GM12878 (cell line): ENCODE measurements at regions not wholly inside any gene's neighbourhood (a gene's known extent, or its start where the extent isn't known, plus 50 kb on each side); places are given as distances from the start of the nearest gene placed in this dataset.

Source experiments
- ATAC-seq: fragments of 200-7000 bp; cut with Tn5 transposase; 3 replicates; pipeline ENCODE4 v1.9.1; 2020; ENCODE audit warnings: mild to moderate bottlenecking, moderate library complexity
- BruUV-seq: library from RNA; stranded (reverse); fragments of 400-500 nt; replicated peaks from 2 replicates; lab custom pipeline; 2021; lab: Mats Ljungman, UMichigan
- CTCF ChIA-PET: fragments of 300-600 bp; sonication (Branson Sonifier 250); formaldehyde crosslinking; extraction: SDS; loops from one replicate; lab custom pipeline; 2021; ENCODE audit warnings: inconsistent platforms; lab: Yijun Ruan, JAX
- POLR2A ChIA-PET: fragments of 350-600 bp; formaldehyde crosslinking; extraction: SDS; loops from one replicate; lab custom pipeline; 2021; ENCODE audit warnings: inconsistent platforms; lab: Charles Lee
- RAD21 ChIA-PET: fragments of 300-600 bp; sonication (Branson Sonifier 250); formaldehyde crosslinking; loops from one replicate; lab custom pipeline; 2023; ENCODE audit warnings: antibody characterized with exemption; ENCODE audit not compliant: unreplicated experiment; lab: Charles Lee
- SMC1A ChIA-PET: fragments of 300-600 bp; sonication (Branson Sonifier 250); formaldehyde crosslinking; loops from one replicate; lab custom pipeline; 2023; ENCODE audit not compliant: unreplicated experiment, uncharacterized antibody; lab: Charles Lee
- DNase-seq: peaks from one replicate; pipeline ENCODE4 v3.0.0-alpha.2; 2011; ENCODE audit warnings: low read depth, low spot score
- FAIRE-seq: peaks from 3 replicates; lab custom pipeline; 2011; peaks lifted over from hg19 to GRCh38; lab: Jason Lieb, UNC
- H2AFZ ChIP-seq: 2 replicates; pipeline ENCODE4 v1.6.0; 2011; ENCODE audit warnings: low read depth, low read length, control low read depth; ENCODE audit not compliant: control insufficient read depth
- H3K27ac ChIP-seq: 2 replicates; pipeline ENCODE4 v1.5.1; 2011; ENCODE audit warnings: control low read depth; ENCODE audit not compliant: control insufficient read depth, insufficient read depth
- H3K27me3 ChIP-seq, 2 experiments: replicated peaks in 1 of 2; 2 replicates each; pipeline versions ENCODE4 v1.6.0 to v1.6.1; 2011; ENCODE audit warnings: low read length in 1 of 2; ENCODE audit not compliant: control insufficient read depth in 2 of 2, insufficient read depth in 2 of 2
- H3K36me3 ChIP-seq, 2 experiments: 2 replicates each; pipeline ENCODE4 v1.5.1; 2011; ENCODE audit warnings: low read length in 1 of 2; ENCODE audit not compliant: control insufficient read depth in 2 of 2, insufficient read depth in 2 of 2
- H3K4me1 ChIP-seq: 2 replicates; pipeline ENCODE4 v1.6.1; 2011; ENCODE audit warnings: mild to moderate bottlenecking, low read length, moderate library complexity, mixed read lengths; ENCODE audit not compliant: control insufficient read depth, insufficient read depth
- H3K4me2 ChIP-seq: 2 replicates; pipeline ENCODE4 v1.6.0; 2011; ENCODE audit warnings: control low read depth; ENCODE audit not compliant: control insufficient read depth, insufficient read depth
- H3K4me3 ChIP-seq: fragments of 200-600 bp; sonication (generic); 2 replicates; pipeline ENCODE4 v1.5.1; 2016
- H3K79me2 ChIP-seq: 2 replicates; pipeline ENCODE4 v1.6.0; 2011; ENCODE audit warnings: low read length; ENCODE audit not compliant: control insufficient read depth, insufficient read depth
- H3K9ac ChIP-seq: 2 replicates; pipeline ENCODE4 v1.8.0; 2011; ENCODE audit warnings: low read length, control low read depth, mixed read lengths; ENCODE audit not compliant: control insufficient read depth, insufficient read depth
- H3K9me3 ChIP-seq: replicated peaks from 3 replicates; pipeline ENCODE4 v1.5.1; 2011; ENCODE audit warnings: mild to moderate bottlenecking, low read length; ENCODE audit not compliant: control insufficient read depth, insufficient read depth
- H4K20me1 ChIP-seq: 2 replicates; pipeline ENCODE4 v1.6.0; 2011; ENCODE audit not compliant: control insufficient read depth, insufficient read depth
- ATF7 ChIP-seq: fragments of 450-650 bp; IDR thresholded peaks from 2 replicates; pipeline ENCODE4 v1.6.1; 2016; ENCODE audit warnings: low read depth, mild to moderate bottlenecking
- CREB1 ChIP-seq: IDR thresholded peaks from 2 replicates; pipeline ENCODE4 v1.6.1; 2012; ENCODE audit warnings: low read depth, mild to moderate bottlenecking, inconsistent platforms
- DPF2 ChIP-seq: fragments of 450-650 bp; IDR thresholded peaks from 2 replicates; pipeline ENCODE4 v1.6.1; 2017; ENCODE audit warnings: mild to moderate bottlenecking
- HDAC6 ChIP-seq: fragments of 200-600 bp; sonication (generic); IDR thresholded peaks from one replicate; pipeline ENCODE4 v1.8.0; 2017; ENCODE audit warnings: antibody characterized with exemption; ENCODE audit not compliant: unreplicated experiment
- KDM1A ChIP-seq: fragments of 200-600 bp; sonication (generic); IDR thresholded peaks from 2 replicates; pipeline ENCODE4 v1.6.1; 2016; ENCODE audit warnings: borderline replicate concordance
- MTA2 ChIP-seq: fragments of 450-650 bp; IDR thresholded peaks from 2 replicates; pipeline ENCODE4 v1.6.1; 2016; ENCODE audit warnings: low read depth, mild to moderate bottlenecking, moderate library complexity
- MYB ChIP-seq: fragments of 150-350 bp; IDR thresholded peaks from 2 replicates; pipeline ENCODE4 v1.6.1; 2014; ENCODE audit warnings: mild to moderate bottlenecking, low read depth, low read length, borderline replicate concordance
- NBN ChIP-seq: fragments of 450-650 bp; IDR thresholded peaks from 2 replicates; pipeline ENCODE4 v1.6.1; 2016
- NFIC ChIP-seq: IDR thresholded peaks from 2 replicates; pipeline ENCODE4 v1.6.1; 2012; ENCODE audit warnings: low read depth, mild to moderate bottlenecking, inconsistent platforms, low read length, moderate library complexity
- NR2F1 ChIP-seq: fragments of 450-650 bp; conservative IDR thresholded peaks from 2 replicates; pipeline ENCODE4 v1.6.1; 2017; ENCODE audit warnings: mild to moderate bottlenecking
- SREBF1 ChIP-seq: IDR thresholded peaks from 2 replicates; pipeline ENCODE4 v1.6.1; 2012; ENCODE audit warnings: mild to moderate bottlenecking, low read length
- STAT1 ChIP-seq: fragments of 450-650 bp; conservative IDR thresholded peaks from 2 replicates; pipeline ENCODE4 v1.6.1; 2014; ENCODE audit warnings: antibody characterized with exemption, mild to moderate bottlenecking
- STAT3 ChIP-seq: IDR thresholded peaks from 2 replicates; pipeline ENCODE4 v1.6.1; 2011; ENCODE audit warnings: low read depth, low read length, improper control_type of control experiment
- TCF12 ChIP-seq: IDR thresholded peaks from 2 replicates; pipeline ENCODE4 v1.6.1; 2011; ENCODE audit warnings: low read depth, mild to moderate bottlenecking, low read length
- TCF7 ChIP-seq: IDR thresholded peaks from 2 replicates; pipeline ENCODE4 v1.6.1; 2014; ENCODE audit warnings: antibody characterized with exemption, borderline replicate concordance
- USF2 ChIP-seq: IDR thresholded peaks from 2 replicates; pipeline ENCODE4 v1.6.1; 2011; ENCODE audit warnings: low read depth, low read length, improper control_type of control experiment, borderline replicate concordance
- ZBTB40 ChIP-seq: fragments of 450-650 bp; IDR thresholded peaks from 2 replicates; pipeline ENCODE4 v1.6.1; 2016; ENCODE audit warnings: mild to moderate bottlenecking, moderate library complexity, borderline replicate concordance
- WGBS: methylation state at CpG from one replicate; pipeline ENCODE4 v1.1.6; 2016; ENCODE audit warnings: low lambda C conversion rate; ENCODE audit not compliant: insufficient replicate concordance, insufficient coverage; ENCODE audit errors: missing lambda C conversion rate; 5-methylcytosine and 5-hydroxymethylcytosine counted together
- in situ Hi-C: fragments of 300-500 bp; cut with MboI; formaldehyde crosslinking; loops from 9 replicates; pipeline ENCODE4 v1.14.3; 2018; ENCODE audit warnings: mixed read lengths
- intact Hi-C: fragments of 100-400 bp; cut with micrococcal nuclease; formaldehyde crosslinking; loops from one replicate; pipeline ENCODE4 v1.14.2; 2022; ENCODE audit not compliant: unreplicated experiment
- TF ChIP-seq, protein P1 (sequence below): fragments of 450-650 bp; formaldehyde crosslinking; IDR thresholded peaks from 2 replicates; pipeline ENCODE4 v1.5.0; 2022; ENCODE audit warnings: mild to moderate bottlenecking, missing genetic modification characterization

- TF ChIP-seq, protein P1, sequence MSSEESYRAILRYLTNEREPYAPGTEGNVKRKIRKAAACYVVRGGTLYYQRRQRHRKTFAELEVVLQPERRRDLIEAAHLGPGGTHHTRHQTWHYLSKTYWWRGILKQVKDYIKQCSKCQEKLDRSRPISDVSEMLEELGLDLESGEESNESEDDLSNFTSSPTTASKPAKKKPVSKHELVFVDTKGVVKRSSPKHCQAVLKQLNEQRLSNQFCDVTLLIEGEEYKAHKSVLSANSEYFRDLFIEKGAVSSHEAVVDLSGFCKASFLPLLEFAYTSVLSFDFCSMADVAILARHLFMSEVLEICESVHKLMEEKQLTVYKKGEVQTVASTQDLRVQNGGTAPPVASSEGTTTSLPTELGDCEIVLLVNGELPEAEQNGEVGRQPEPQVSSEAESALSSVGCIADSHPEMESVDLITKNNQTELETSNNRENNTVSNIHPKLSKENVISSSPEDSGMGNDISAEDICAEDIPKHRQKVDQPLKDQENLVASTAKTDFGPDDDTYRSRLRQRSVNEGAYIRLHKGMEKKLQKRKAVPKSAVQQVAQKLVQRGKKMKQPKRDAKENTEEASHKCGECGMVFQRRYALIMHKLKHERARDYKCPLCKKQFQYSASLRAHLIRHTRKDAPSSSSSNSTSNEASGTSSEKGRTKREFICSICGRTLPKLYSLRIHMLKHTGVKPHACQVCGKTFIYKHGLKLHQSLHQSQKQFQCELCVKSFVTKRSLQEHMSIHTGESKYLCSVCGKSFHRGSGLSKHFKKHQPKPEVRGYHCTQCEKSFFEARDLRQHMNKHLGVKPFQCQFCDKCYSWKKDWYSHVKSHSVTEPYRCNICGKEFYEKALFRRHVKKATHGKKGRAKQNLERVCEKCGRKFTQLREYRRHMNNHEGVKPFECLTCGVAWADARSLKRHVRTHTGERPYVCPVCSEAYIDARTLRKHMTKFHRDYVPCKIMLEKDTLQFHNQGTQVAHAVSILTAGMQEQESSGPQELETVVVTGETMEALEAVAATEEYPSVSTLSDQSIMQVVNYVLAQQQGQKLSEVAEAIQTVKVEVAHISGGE (CRISPR knock-in tag): no peak
- TF ChIP-seq MTA2 (no peak), SREBF1 (no peak), CREB1 (no peak), HDAC6 (no peak), NBN (no peak), STAT3 (no peak), MYB (no peak), KDM1A (no peak), NR2F1 (no peak)
Measured at GRCh38 chr14:36441283-36441682, 78.7 kb downstream of the NKX2-1 start (continued).

GRCh38 chr14:36439766-36440165, 80.3 kb downstream of the NKX2-1 start:
- H3K27me3 ChIP-seq: no peaks in the 10 kb centered on the region
- H3K4me2 ChIP-seq: no peak overlapping the region
- no peak overlapping the region for H3K4me3 ChIP-seq
- no peak overlapping the region for H2AFZ ChIP-seq
- no peaks in the 10 kb centered on the region for H3K4me1 ChIP-seq
- H3K9me3 ChIP-seq: no peaks in the 10 kb centered on the region
- no TSS peak for BruUV-seq
- intact Hi-C loops: no loop called here
- H3K9ac ChIP-seq: no peak overlapping the region
- in situ Hi-C loops: no loop called here
- SMC1A ChIA-PET: no interaction called here
- CTCF ChIA-PET: no interaction called here
- no peaks in the 10 kb centered on the region for H4K20me1 ChIP-seq
- no peak overlapping the region for H3K27ac ChIP-seq
- H3K79me2 ChIP-seq: no peaks in the 10 kb centered on the region
- no peak for ATAC-seq
- POLR2A ChIA-PET: no interaction called here
- 73% methylated on average over 4 of the region's 4 CpGs for WGBS
- RAD21 ChIA-PET: no interaction called here
- no peak for DNase-seq
- no peak for FAIRE-seq
- H3K36me3 ChIP-seq: no peaks in the 10 kb centered on the region
- no peak for TF ChIP-seq ATF7
- no peak for TF ChIP-seq DPF2
- no peak for TF ChIP-seq USF2
- no peak for TF ChIP-seq TCF12
- TF ChIP-seq ZBTB40: no peak
- no peak for TF ChIP-seq SREBF1
- no peak for TF ChIP-seq TCF7
- no peak for TF ChIP-seq NFIC
- no peak for TF ChIP-seq STAT1
